ENCODE measurements at regions not wholly inside any gene's neighbourhood (a gene's known extent, or its start where the extent isn't known, plus 50 kb on each side); places are given as distances from the start of the nearest gene placed in this dataset.
"Not testable (repeated sequence)": the region's sequence is repeated elsewhere in the genome, so short reads cannot be mapped to it uniquely, and the experiment has no call there.

DNA sequence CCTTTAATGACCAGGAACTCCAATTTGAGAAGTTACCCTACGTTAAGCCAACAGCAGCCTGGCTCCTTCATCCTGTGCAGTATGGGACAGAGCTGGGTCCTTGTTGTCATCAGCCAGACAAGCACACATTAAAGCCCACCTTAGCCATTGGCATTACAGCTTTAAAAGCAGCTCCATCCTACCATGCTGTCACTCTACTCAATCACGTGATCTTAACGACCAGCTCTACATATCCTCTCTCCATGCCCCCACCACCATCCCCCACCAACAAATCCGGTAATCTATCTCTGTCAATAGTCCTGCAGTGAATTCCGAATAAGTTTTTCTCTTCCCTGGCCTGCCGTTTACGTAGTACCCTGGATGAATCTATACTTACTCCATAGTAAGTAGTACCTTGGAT, 82.9 kb upstream of the DGKG start:
- Histone ChIP-seq H3K27me3 (no peaks in the 10 kb centered on the region), H3K9me3 (no peaks in the 10 kb centered on the region), H3K27ac (no peak overlapping the region), H3K4me3 (no peak overlapping the region), H3K4me1 (no peaks in the 10 kb centered on the region), H3K36me3 (no peaks in the 10 kb centered on the region)
- intact Hi-C loops (cut with DNase I; ENCODE audit: low total_unique reads) (no loop called here), in situ Hi-C loops (cut with MboI; ENCODE audit: low pct_ligation_motif_present in 1 of 4, low pct_unique_long_range_greater_than_20kb in 1 of 4, low sequenced_read_pairs in 3 of 4) (no loop called here)
- DNase-seq, result no peak
- WGBS, 2 donors (ENCODE audit: low coverage in 1 of 2), result 61 to 67% methylated on average over 6 to 7 of the region's 7 CpGs
- TF ChIP-seq POLR2A (IDR thresholded peaks at IDR 0.05), result no peak
- no peak for TF ChIP-seq CTCF (IDR thresholded peaks at IDR 0.05)
- TF ChIP-seq POLR2AphosphoS5 (IDR thresholded peaks at IDR 0.05), result no peak
- TF ChIP-seq EP300 (IDR thresholded peaks at IDR 0.05; ENCODE audit: low read depth), result no peak

DNA sequence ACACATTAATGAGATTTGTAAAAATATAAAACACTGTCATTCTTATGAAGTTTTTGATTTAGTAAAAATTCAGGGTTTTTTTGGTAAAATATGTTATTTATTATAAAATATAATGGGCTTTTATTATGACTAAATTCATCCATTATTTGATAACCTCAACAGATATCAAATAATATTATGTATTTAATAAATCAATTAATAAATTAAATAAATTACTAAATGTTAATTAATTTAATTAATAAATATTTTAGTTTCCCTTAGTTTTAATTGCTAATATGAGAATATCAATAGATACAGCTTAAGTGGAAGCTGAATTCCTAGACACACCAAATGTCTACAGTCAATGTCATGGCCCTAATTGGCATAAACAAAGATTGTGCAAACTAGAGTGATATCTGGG, 82.3 kb upstream of the DGKG start:
- in situ Hi-C loops (cut with MboI; ENCODE audit: low pct_ligation_motif_present in 1 of 4, low pct_unique_long_range_greater_than_20kb in 1 of 4, low sequenced_read_pairs in 3 of 4) (no loop called here), intact Hi-C loops (cut with DNase I; ENCODE audit: low total_unique reads) (no loop called here)
- Histone ChIP-seq H3K27me3 (no peaks in the 10 kb centered on the region), H3K27ac (no peak overlapping the region), H3K4me3 (no peak overlapping the region), H3K36me3 (no peaks in the 10 kb centered on the region), H3K4me1 (no peaks in the 10 kb centered on the region), H3K9me3 (no peaks in the 10 kb centered on the region)
- no peak for DNase-seq
- TF ChIP-seq POLR2A (IDR thresholded peaks at IDR 0.05) (no peak), CTCF (IDR thresholded peaks at IDR 0.05) (no peak), POLR2AphosphoS5 (IDR thresholded peaks at IDR 0.05) (no peak), EP300 (IDR thresholded peaks at IDR 0.05; ENCODE audit: low read depth) (no peak)

DNA sequence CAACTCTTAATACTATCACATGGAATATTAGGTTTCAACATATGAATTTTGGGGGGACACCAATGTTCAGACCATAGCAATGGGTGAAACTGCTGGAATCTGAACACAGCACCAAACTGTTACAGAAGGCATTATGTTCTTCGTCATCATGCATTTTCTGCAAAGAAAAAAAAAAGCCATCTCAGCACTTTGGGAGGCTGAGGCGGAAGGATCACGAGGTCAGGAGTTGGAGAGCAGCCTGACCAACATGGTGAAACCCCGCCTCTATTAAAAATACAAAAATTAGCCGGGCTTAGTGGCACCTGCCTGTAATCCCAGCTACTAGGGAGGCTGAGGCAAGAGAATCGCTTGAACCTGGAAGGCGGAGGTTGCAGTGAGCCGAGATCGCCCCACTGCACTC, 80.9 kb upstream of the DGKG start:
- 88% methylated on average over 4 to 9 of the region's 9 CpGs for WGBS, 2 donors (ENCODE audit: low coverage in 1 of 2)
- H3K27me3 ChIP-seq; H3K4me3 ChIP-seq; DNase-seq; in situ Hi-C loops (cut with MboI; ENCODE audit: low pct_ligation_motif_present in 1 of 4, low pct_unique_long_range_greater_than_20kb in 1 of 4, low sequenced_read_pairs in 3 of 4); H3K4me1 ChIP-seq; H3K27ac ChIP-seq; H3K36me3 ChIP-seq; H3K9me3 ChIP-seq; intact Hi-C loops (cut with DNase I; ENCODE audit: low total_unique reads): not testable (repeated sequence)

DNA sequence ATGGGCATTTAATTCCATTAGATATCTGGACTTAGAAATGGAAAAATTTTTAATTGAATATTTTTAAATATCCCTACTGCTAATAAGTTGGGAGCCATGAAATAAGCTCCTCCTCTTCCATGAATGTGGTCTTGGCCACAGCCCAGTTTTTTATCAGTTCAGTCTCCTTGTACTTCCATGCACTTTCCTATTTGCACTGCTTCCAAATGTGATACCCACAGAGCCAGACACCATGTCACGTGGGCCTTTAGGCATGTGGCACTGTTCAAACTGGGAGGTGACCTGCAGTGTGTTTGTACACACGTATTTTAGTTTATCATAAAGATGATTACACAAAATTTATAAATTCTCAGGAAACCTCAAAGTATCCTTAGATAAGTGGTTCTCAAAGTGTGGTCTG, 80.1 kb upstream of the DGKG start:
- H3K9me3 ChIP-seq, result no peaks in the 10 kb centered on the region
- H3K4me3 ChIP-seq, result no peak overlapping the region
- WGBS, 2 donors (ENCODE audit: low coverage in 1 of 2), result 38 to 39% methylated on average over 2 of the region's 2 CpGs
- in situ Hi-C loops (cut with MboI; ENCODE audit: low pct_ligation_motif_present in 1 of 4, low pct_unique_long_range_greater_than_20kb in 1 of 4, low sequenced_read_pairs in 3 of 4), result no loop called here
- no peak overlapping the region for H3K27ac ChIP-seq
- H3K27me3 ChIP-seq, result no peaks in the 10 kb centered on the region
- H3K36me3 ChIP-seq, result no peaks in the 10 kb centered on the region
- intact Hi-C loops (cut with DNase I; ENCODE audit: low total_unique reads), result no loop called here
- no peak for TF ChIP-seq POLR2A (IDR thresholded peaks at IDR 0.05)
- no peak for TF ChIP-seq CTCF (IDR thresholded peaks at IDR 0.05)
- no peak for TF ChIP-seq EP300 (IDR thresholded peaks at IDR 0.05; ENCODE audit: low read depth)
- TF ChIP-seq POLR2AphosphoS5 (IDR thresholded peaks at IDR 0.05), result no peak
- DNase-seq, result no peak
- H3K4me1 ChIP-seq, result no peaks in the 10 kb centered on the region

GRCh38 chr3:186440891-186441290, 78.9 kb upstream of the DGKG start:
- intact Hi-C loops (cut with DNase I; ENCODE audit: low total_unique reads) (no loop called here), in situ Hi-C loops (cut with MboI; ENCODE audit: low pct_ligation_motif_present in 1 of 4, low pct_unique_long_range_greater_than_20kb in 1 of 4, low sequenced_read_pairs in 3 of 4) (no loop called here)
- Histone ChIP-seq H3K36me3 (no peaks in the 10 kb centered on the region), H3K9me3 (no peaks in the 10 kb centered on the region), H3K27ac (no peak overlapping the region), H3K4me1 (no peaks in the 10 kb centered on the region), H3K4me3 (no peak overlapping the region), H3K27me3 (no peaks in the 10 kb centered on the region)
- TF ChIP-seq EP300 (IDR thresholded peaks at IDR 0.05; ENCODE audit: low read depth), result no peak
- no peak for TF ChIP-seq POLR2A (IDR thresholded peaks at IDR 0.05)
- no peak for TF ChIP-seq CTCF (IDR thresholded peaks at IDR 0.05)
- no peak for TF ChIP-seq POLR2AphosphoS5 (IDR thresholded peaks at IDR 0.05)
- WGBS, 2 donors (ENCODE audit: low coverage in 1 of 2), result 76 to 85% methylated on average over 3 of the region's 3 CpGs
- no peak for DNase-seq
